Tibial nerve (tissue), 4 donors: ENCODE measurements at regions not wholly inside any gene's neighbourhood (a gene's known extent, or its start where the extent isn't known, plus 50 kb on each side); places are given as distances from the start of the nearest gene placed in this dataset.

Source experiments
- DNase-seq, 2 donors: peaks; one replicate each; pipeline ENCODE4 v3.0.0-alpha.2; 2019; ENCODE audit warnings: low spot score in 2 of 2
- H3K27ac ChIP-seq, 4 donors: fragments of 200-600 bp; sonication (generic) in 3 of 4; one replicate each; pipeline ENCODE4 v1.5.1; 2017 to 2019; ENCODE audit warnings: mild to moderate bottlenecking in 1 of 4
- H3K27me3 ChIP-seq, 2 donors: fragments of 200-600 bp; sonication (generic) in 1 of 2; one replicate each; pipeline versions ENCODE4 v1.5.1 to v1.6.0; 2017 to 2019
- H3K36me3 ChIP-seq, 3 donors: fragments of 200-600 bp; sonication (generic); one replicate each; pipeline ENCODE4 v1.5.1; 2018 to 2019
- H3K4me1 ChIP-seq, 4 donors: fragments of 200-600 bp; sonication (generic) in 3 of 4; one replicate each; pipeline ENCODE4 v1.5.1; 2017 to 2019
- H3K4me3 ChIP-seq, 4 donors: fragments of 200-600 bp; sonication (generic) in 3 of 4; one replicate each; pipeline ENCODE4 v1.5.1; 2017 to 2019; ENCODE audit warnings: mild to moderate bottlenecking in 1 of 4, moderate library complexity in 1 of 4
- H3K9me3 ChIP-seq, 4 donors: fragments of 200-600 bp; sonication (generic) in 3 of 4; one replicate each; pipeline ENCODE4 v1.5.1; 2017 to 2019
- CTCF ChIP-seq, 5 experiments: fragments of 200-600 bp in 3 of 5; fragments of 450-650 bp in 2 of 5; sonication (generic) in 3 of 5; IDR thresholded peaks; one replicate each; pipeline ENCODE4 v1.5.1; 2016 to 2019; ENCODE audit warnings: antibody characterized with exemption in 5 of 5, mild to moderate bottlenecking in 3 of 5, moderate library complexity in 2 of 5
- EP300 ChIP-seq, 2 donors: sonication (generic); formaldehyde crosslinking; IDR thresholded peaks; one replicate each; pipeline ENCODE4 v1.6.1; 2017; ENCODE audit warnings: antibody characterized with exemption in 2 of 2, mild to moderate bottlenecking in 1 of 2
- POLR2A ChIP-seq, 2 donors: fragments of 450-650 bp; IDR thresholded peaks; one replicate each; pipeline ENCODE4 v1.6.1; 2017; ENCODE audit warnings: antibody characterized with exemption in 2 of 2, mild to moderate bottlenecking in 2 of 2, moderate library complexity in 2 of 2
- WGBS, 2 donors: methylation state at CpG; one replicate each; pipeline ENCODE4 v1.1.5; 2018; 5-methylcytosine and 5-hydroxymethylcytosine counted together

GRCh38 chrY:17259497-17259896 is 620.5 kb downstream of the CDY2B start:
- Histone ChIP-seq H3K36me3 (no peaks in the 10 kb centered on the region), H3K27me3 (no peaks in the 10 kb centered on the region)
- no peak for TF ChIP-seq EP300 (IDR thresholded peaks at IDR 0.05)
- TF ChIP-seq CTCF (IDR thresholded peaks at IDR 0.05) = no peak
- no peak for TF ChIP-seq POLR2A (IDR thresholded peaks at IDR 0.05)

GRCh38 chrY:17238406-17238805 is 641.6 kb downstream of the CDY2B start:
- H3K27ac ChIP-seq = no peak overlapping the region
- H3K9me3 ChIP-seq = no peaks in the 10 kb centered on the region
- no peak for DNase-seq
- WGBS, 2 donors = 63% methylated on average over 2 of the region's 2 CpGs; no CpG with 5 or more reads in 1 of the 2 donors
- H3K4me3 ChIP-seq = no peak overlapping the region
- H3K4me1 ChIP-seq = no peaks in the 10 kb centered on the region
- H3K27me3 ChIP-seq = no peaks in the 10 kb centered on the region
- H3K36me3 ChIP-seq = no peaks in the 10 kb centered on the region
- no peak for TF ChIP-seq CTCF (IDR thresholded peaks at IDR 0.05)
- TF ChIP-seq POLR2A (IDR thresholded peaks at IDR 0.05) = no peak
- no peak for TF ChIP-seq EP300 (IDR thresholded peaks at IDR 0.05)

More at GRCh38 chrY:17259497-17259896, 620.5 kb downstream of the CDY2B start:
- no peak overlapping the region for H3K4me3 ChIP-seq
- DNase-seq = no peak
- H3K9me3 ChIP-seq = no peaks in the 10 kb centered on the region
- no peaks in the 10 kb centered on the region for H3K4me1 ChIP-seq
- H3K27ac ChIP-seq = no peak overlapping the region

- H3K4me1 ChIP-seq = no peaks in the 10 kb centered on the region
- H3K9me3 ChIP-seq = no peaks in the 10 kb centered on the region
- no peaks in the 10 kb centered on the region for H3K36me3 ChIP-seq
- TF ChIP-seq POLR2A (IDR thresholded peaks at IDR 0.05) (no peak), EP300 (IDR thresholded peaks at IDR 0.05) (no peak), CTCF (IDR thresholded peaks at IDR 0.05) (no peak)
- no peak overlapping the region for H3K27ac ChIP-seq
- H3K27me3 ChIP-seq = no peaks in the 10 kb centered on the region
- no peak overlapping the region for H3K4me3 ChIP-seq
- 64% methylated on average over 2 of the region's 2 CpGs; no CpG with 5 or more reads in 1 of the 2 donors for WGBS, 2 donors
- no peak for DNase-seq
These were observed 644.3 kb downstream of the CDY2B start for GRCh38 chrY:17235769-17236168.

- H3K27me3 ChIP-seq = no peaks in the 10 kb centered on the region
- H3K27ac ChIP-seq = no peak overlapping the region
- no peak overlapping the region for H3K4me3 ChIP-seq
- no peaks in the 10 kb centered on the region for H3K4me1 ChIP-seq
- no peak for DNase-seq
- H3K9me3 ChIP-seq = no peaks in the 10 kb centered on the region
- TF ChIP-seq POLR2A (IDR thresholded peaks at IDR 0.05) = no peak
- no peak for TF ChIP-seq CTCF (IDR thresholded peaks at IDR 0.05)
- no peak for TF ChIP-seq EP300 (IDR thresholded peaks at IDR 0.05)
- no peaks in the 10 kb centered on the region for H3K36me3 ChIP-seq
- WGBS, 2 donors = 19% methylated on average over 3 of the region's 3 CpGs; no CpG with 5 or more reads in 1 of the 2 donors
These were observed 646.4 kb downstream of the CDY2B start for GRCh38 chrY:17233435-17234109.

GRCh38 chrY:17231994-17232393 is 648.0 kb downstream of the CDY2B start:
- WGBS, 2 donors = 49% methylated on average over 3 of the region's 3 CpGs; no CpG with 5 or more reads in 1 of the 2 donors
- Histone ChIP-seq H3K36me3 (no peaks in the 10 kb centered on the region), H3K4me1 (no peaks in the 10 kb centered on the region), H3K27ac (no peak overlapping the region), H3K27me3 (no peaks in the 10 kb centered on the region), H3K4me3 (no peak overlapping the region), H3K9me3 (no peaks in the 10 kb centered on the region)
- DNase-seq = no peak
- TF ChIP-seq EP300 (IDR thresholded peaks at IDR 0.05) (no peak), POLR2A (IDR thresholded peaks at IDR 0.05) (no peak), CTCF (IDR thresholded peaks at IDR 0.05) (no peak)
